Calu3 (cell line): ENCODE measurements at regions not wholly inside any gene's neighbourhood (a gene's known extent, or its start where the extent isn't known, plus 50 kb on each side); places are given as distances from the start of the nearest gene placed in this dataset.

Source experiments
- BruUV-seq: library from RNA; stranded (reverse); fragments of 400-500 nt; replicated peaks from 2 replicates; lab custom pipeline; 2021; lab: Mats Ljungman, UMichigan
- CTCF ChIA-PET: fragments of 300-600 bp; sonication (Branson Sonifier 250); formaldehyde crosslinking; loops from one replicate; lab custom pipeline; 2022; ENCODE audit warnings: antibody characterized with exemption; lab: Charles Lee
- DNase-seq: peaks from one replicate; pipeline ENCODE4 v3.0.0; 2022
- H3K27ac Mint-ChIP-seq: one replicate; pipeline ENCODE4 v1.8.0; 2022; ENCODE audit warnings: mixed read lengths; ENCODE audit not compliant: unreplicated experiment
- H3K27me3 Mint-ChIP-seq: one replicate; pipeline ENCODE4 v1.8.0; 2022; ENCODE audit warnings: mixed read lengths; ENCODE audit not compliant: unreplicated experiment
- H3K36me3 Mint-ChIP-seq: one replicate; pipeline ENCODE4 v1.8.0; 2022; ENCODE audit warnings: mild to moderate bottlenecking, moderate library complexity, mixed read lengths; ENCODE audit not compliant: insufficient read depth, unreplicated experiment
- H3K4me1 Mint-ChIP-seq: one replicate; pipeline ENCODE4 v1.8.0; 2022; ENCODE audit warnings: mild to moderate bottlenecking, low read depth, mixed read lengths; ENCODE audit not compliant: unreplicated experiment
- H3K4me3 Mint-ChIP-seq: one replicate; pipeline ENCODE4 v1.8.0; 2022; ENCODE audit warnings: mild to moderate bottlenecking, low read depth, moderate library complexity, mixed read lengths; ENCODE audit not compliant: unreplicated experiment
- H3K9me3 Mint-ChIP-seq: one replicate; pipeline ENCODE4 v1.8.0; 2022; ENCODE audit warnings: low read depth, mixed read lengths; ENCODE audit not compliant: unreplicated experiment
- CTCF ChIP-seq: fragments of 200-600 bp; IDR thresholded peaks from one replicate; pipeline ENCODE4 v1.8.0; 2022; ENCODE audit warnings: antibody characterized with exemption; ENCODE audit not compliant: unreplicated experiment
- intact Hi-C: fragments of 100-400 bp; cut with micrococcal nuclease; formaldehyde crosslinking; loops from one replicate; pipeline ENCODE4 v1.10.0; 2022; ENCODE audit not compliant: unreplicated experiment

- intact Hi-C loops = no loop called here
- BruUV-seq = no TSS peak
- H3K27ac Mint-ChIP-seq = no peak overlapping the region
- no peaks in the 10 kb centered on the region for H3K36me3 Mint-ChIP-seq
- no peaks in the 10 kb centered on the region for H3K4me1 Mint-ChIP-seq
- CTCF ChIA-PET = no interaction called here
- H3K27me3 Mint-ChIP-seq = no peaks in the 10 kb centered on the region
- no peak overlapping the region for H3K4me3 Mint-ChIP-seq
- DNase-seq = no peak
- no peaks in the 10 kb centered on the region for H3K9me3 Mint-ChIP-seq
- TF ChIP-seq CTCF = no peak
Observed at GRCh38 chr14:100450049-100450448, 126.9 kb downstream of the SLC25A47 start.

GRCh38 chr14:100450736-100451135, 127.6 kb downstream of the SLC25A47 start:
- H3K27me3 Mint-ChIP-seq = no peaks in the 10 kb centered on the region
- CTCF ChIA-PET = no interaction called here
- intact Hi-C loops = no loop called here
- H3K4me1 Mint-ChIP-seq = no peaks in the 10 kb centered on the region
- H3K9me3 Mint-ChIP-seq = no peaks in the 10 kb centered on the region
- H3K4me3 Mint-ChIP-seq = no peak overlapping the region
- H3K27ac Mint-ChIP-seq = no peak overlapping the region
- TF ChIP-seq CTCF = no peak
- H3K36me3 Mint-ChIP-seq = no peaks in the 10 kb centered on the region
- BruUV-seq = no TSS peak
- DNase-seq = no peak

GRCh38 chr14:100451264-100451663, 128.1 kb downstream of the SLC25A47 start:
- H3K27me3 Mint-ChIP-seq = no peaks in the 10 kb centered on the region
- no peak overlapping the region for H3K4me3 Mint-ChIP-seq
- DNase-seq = no peak
- no peaks in the 10 kb centered on the region for H3K4me1 Mint-ChIP-seq
- intact Hi-C loops = no loop called here
- no peak for TF ChIP-seq CTCF
- H3K36me3 Mint-ChIP-seq = no peaks in the 10 kb centered on the region
- no TSS peak for BruUV-seq
- CTCF ChIA-PET = no interaction called here
- H3K9me3 Mint-ChIP-seq = no peaks in the 10 kb centered on the region
- no peak overlapping the region for H3K27ac Mint-ChIP-seq

- no peak overlapping the region for H3K27ac Mint-ChIP-seq
- H3K36me3 Mint-ChIP-seq = no peaks in the 10 kb centered on the region
- no peaks in the 10 kb centered on the region for H3K9me3 Mint-ChIP-seq
- BruUV-seq = no TSS peak
- TF ChIP-seq CTCF = no peak
- CTCF ChIA-PET = no interaction called here
- no peak for DNase-seq
- H3K27me3 Mint-ChIP-seq = no peaks in the 10 kb centered on the region
- H3K4me1 Mint-ChIP-seq = no peaks in the 10 kb centered on the region
- no peak overlapping the region for H3K4me3 Mint-ChIP-seq
- intact Hi-C loops = no loop called here
Observed at GRCh38 chr14:100453930-100454329, 130.8 kb downstream of the SLC25A47 start.

GRCh38 chr14:100454437-100454836, 131.3 kb downstream of the SLC25A47 start:
- no peak for TF ChIP-seq CTCF
- CTCF ChIA-PET = no interaction called here
- H3K27ac Mint-ChIP-seq = no peak overlapping the region
- H3K36me3 Mint-ChIP-seq = no peaks in the 10 kb centered on the region
- H3K4me3 Mint-ChIP-seq = no peak overlapping the region
- H3K27me3 Mint-ChIP-seq = no peaks in the 10 kb centered on the region
- intact Hi-C loops = no loop called here
- BruUV-seq = no TSS peak
- H3K4me1 Mint-ChIP-seq = no peaks in the 10 kb centered on the region
- DNase-seq = no peak
- no peaks in the 10 kb centered on the region for H3K9me3 Mint-ChIP-seq
